CD4-positive, alpha-beta memory T cell (primary cell): ENCODE measurements at regions not wholly inside any gene's neighbourhood (a gene's known extent, or its start where the extent isn't known, plus 50 kb on each side); places are given as distances from the start of the nearest gene placed in this dataset.

Experiments used
- CTCF ChIA-PET: fragments of 350-600 bp; sonication (Branson Sonifier 250); formaldehyde crosslinking; loops from one replicate; lab custom pipeline; 2021; ENCODE audit warnings: inconsistent platforms; ENCODE audit not compliant: partially characterized antibody; lab: Charles Lee
- POLR2A ChIA-PET: fragments of 350-600 bp; sonication (Branson Sonifier 250); formaldehyde crosslinking; loops from one replicate; lab custom pipeline; 2021; ENCODE audit not compliant: partially characterized antibody; lab: Charles Lee
- DNase-seq, 5 donors: peaks; one replicate each; pipeline versions ENCODE4 v3.0.0 to v3.0.0-alpha.2; 2020 to 2022; ENCODE audit warnings: mixed read lengths in 1 of 5
- H3K27ac ChIP-seq: one replicate; pipeline ENCODE4 v1.7.0; 2013; ENCODE audit warnings: low read depth, low read length
- H3K27me3 ChIP-seq: 2 replicates; pipeline ENCODE4 v1.7.0; 2013; ENCODE audit warnings: mild to moderate bottlenecking, low read length, moderate library complexity; ENCODE audit not compliant: insufficient read depth
- H3K36me3 ChIP-seq: 2 replicates; pipeline ENCODE4 v1.7.0; 2013; ENCODE audit warnings: mild to moderate bottlenecking, low read length, moderate library complexity; ENCODE audit not compliant: insufficient read depth
- H3K4me1 ChIP-seq: 2 replicates; pipeline ENCODE4 v1.7.0; 2013; ENCODE audit warnings: mild to moderate bottlenecking, low read length, moderate library complexity; ENCODE audit not compliant: insufficient read depth
- H3K4me3 ChIP-seq, 2 donors: one replicate each; pipeline ENCODE4 v1.7.0; 2013; ENCODE audit warnings: low read length in 2 of 2, mild to moderate bottlenecking in 1 of 2
- H3K9me3 ChIP-seq, 2 donors: one replicate each; pipeline ENCODE4 v1.7.0; 2013; ENCODE audit warnings: low read length in 2 of 2, control low read depth in 1 of 2; ENCODE audit not compliant: control insufficient read depth in 1 of 2
- H3K27ac Mint-ChIP-seq, 7 donors: one replicate each; pipeline ENCODE4 v1.8.0; 2020 to 2021; ENCODE audit warnings: mixed read lengths in 7 of 7, mild to moderate bottlenecking in 6 of 7, inconsistent platforms in 3 of 7, moderate library complexity in 3 of 7
- H3K27me3 Mint-ChIP-seq, 2 donors: one replicate each; pipeline ENCODE4 v1.8.0; 2020 to 2021; ENCODE audit warnings: mixed read lengths in 2 of 2
- H3K36me3 Mint-ChIP-seq, 2 donors: one replicate each; pipeline ENCODE4 v1.8.0; 2020 to 2021; ENCODE audit warnings: mixed read lengths in 2 of 2, inconsistent platforms in 1 of 2, mild to moderate bottlenecking in 1 of 2
- H3K4me1 Mint-ChIP-seq, 4 donors: one replicate each; pipeline ENCODE4 v1.8.0; 2020 to 2021; ENCODE audit warnings: mixed read lengths in 4 of 4, mild to moderate bottlenecking in 1 of 4
- H3K4me3 Mint-ChIP-seq, 8 donors: one replicate each; pipeline ENCODE4 v1.8.0; 2020 to 2021; ENCODE audit warnings: mixed read lengths in 8 of 8, mild to moderate bottlenecking in 7 of 8, moderate library complexity in 6 of 8, inconsistent platforms in 3 of 8
- H3K9me3 Mint-ChIP-seq, 8 donors: one replicate each; pipeline ENCODE4 v1.8.0; 2020 to 2021; ENCODE audit warnings: mixed read lengths in 8 of 8, mild to moderate bottlenecking in 5 of 8, inconsistent platforms in 3 of 8, moderate library complexity in 1 of 8
- intact Hi-C: fragments of 100-400 bp; cut with micrococcal nuclease; formaldehyde crosslinking; loops from one replicate; pipeline ENCODE4 v1.15.1; 2023

DNA sequence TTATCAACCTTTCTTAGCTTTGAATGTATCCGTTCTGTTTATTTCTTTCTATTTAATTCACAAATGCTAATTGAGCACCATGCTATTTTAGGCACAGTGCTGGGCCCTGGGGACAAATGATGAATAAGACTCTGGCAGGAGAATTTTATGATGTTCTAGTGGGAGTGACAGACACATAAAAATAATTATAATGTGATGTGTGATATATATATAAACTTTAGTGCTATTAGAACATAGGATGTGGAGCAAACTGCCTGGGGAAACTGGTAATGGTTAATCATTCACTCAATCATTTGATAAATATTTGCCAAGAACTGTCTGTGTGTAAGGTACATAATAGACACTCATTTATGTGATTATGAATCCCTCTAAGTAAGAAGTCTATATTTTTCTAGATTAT is 50.7 kb upstream of the FRY start:
- DNase-seq, result no peak
- Histone ChIP-seq H3K4me3 (no peak overlapping the region), H3K27me3 (no peaks in the 10 kb centered on the region), H3K4me1 (no peaks in the 10 kb centered on the region), H3K9me3 (no peaks in the 10 kb centered on the region), H3K27ac (no peak overlapping the region), H3K36me3 (no peaks in the 10 kb centered on the region)
- intact Hi-C loops, result no loop called here
- POLR2A ChIA-PET, result no interaction called here
- Mint-ChIP-seq H3K27me3 (peaks cover 0 to 2% of the 10 kb centered on the region in 2 donors), H3K4me1 (no peaks in the 10 kb centered on the region), H3K9me3 (no peaks in the 10 kb centered on the region), H3K4me3 (no peak overlapping the region), H3K27ac (no peak overlapping the region), H3K36me3 (no peaks in the 10 kb centered on the region)
- CTCF ChIA-PET, result no interaction called here
